CD1c-positive myeloid dendritic cell (primary cell): ENCODE measurements at regions not wholly inside any gene's neighbourhood (a gene's known extent, or its start where the extent isn't known, plus 50 kb on each side); places are given as distances from the start of the nearest gene placed in this dataset.
A peak's percentile ranks its signal among the peaks of the same experiment; 100 is the strongest.
"Not testable (repeated sequence)": the region's sequence is repeated elsewhere in the genome, so short reads cannot be mapped to it uniquely, and the experiment has no call there.

Experiments used
- DNase-seq: peaks from one replicate; pipeline ENCODE4 v3.0.0-alpha.2; 2016; ENCODE audit errors: extremely low spot score

GRCh38 chr6:140830666-140831065 lies 1302.1 kb upstream of the GJE1 start:
- no peak for DNase-seq

DNA sequence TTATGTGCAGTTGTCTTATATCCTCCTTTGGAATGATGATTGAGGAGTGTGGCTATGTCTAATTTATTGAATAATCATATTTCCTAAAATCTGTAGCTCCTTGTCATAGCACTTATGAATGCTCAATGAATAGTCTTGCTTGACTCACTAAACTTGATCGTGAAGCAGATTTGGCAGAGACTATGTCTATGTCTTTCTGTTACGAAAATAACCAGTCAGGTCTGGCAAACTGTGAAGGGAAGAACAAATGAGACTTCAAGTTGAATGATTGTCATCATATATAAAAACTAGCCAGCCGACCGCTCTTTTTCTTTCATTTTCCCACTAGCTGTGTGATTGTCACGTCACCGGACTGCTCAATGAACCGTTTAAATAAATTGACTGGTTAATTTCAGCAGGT lies 1303.9 kb upstream of the GJE1 start:
- DNase-seq = no peak

GRCh38 chr6:140827593-140827992 lies 1305.1 kb upstream of the GJE1 start:
- DNase-seq = no peak

GRCh38 chr6:140825731-140826130 lies 1307.0 kb upstream of the GJE1 start:
- peak; percentile 5 for DNase-seq

GRCh38 chr6:140824595-140824994 lies 1308.1 kb upstream of the GJE1 start:
- no peak for DNase-seq

- no peak for DNase-seq
Observed at GRCh38 chr6:140821196-140821595, 1311.5 kb upstream of the GJE1 start.

- no peak for DNase-seq
Observed at GRCh38 chr6:140817176-140817575, 1315.5 kb upstream of the GJE1 start.

GRCh38 chr6:140816681-140817080 lies 1316.0 kb upstream of the GJE1 start:
- no peak for DNase-seq

- DNase-seq = no peak
Observed at GRCh38 chr6:140812636-140813035, 1320.1 kb upstream of the GJE1 start.

GRCh38 chr6:140811642-140812041 lies 1321.1 kb upstream of the GJE1 start:
- DNase-seq = no peak

DNA sequence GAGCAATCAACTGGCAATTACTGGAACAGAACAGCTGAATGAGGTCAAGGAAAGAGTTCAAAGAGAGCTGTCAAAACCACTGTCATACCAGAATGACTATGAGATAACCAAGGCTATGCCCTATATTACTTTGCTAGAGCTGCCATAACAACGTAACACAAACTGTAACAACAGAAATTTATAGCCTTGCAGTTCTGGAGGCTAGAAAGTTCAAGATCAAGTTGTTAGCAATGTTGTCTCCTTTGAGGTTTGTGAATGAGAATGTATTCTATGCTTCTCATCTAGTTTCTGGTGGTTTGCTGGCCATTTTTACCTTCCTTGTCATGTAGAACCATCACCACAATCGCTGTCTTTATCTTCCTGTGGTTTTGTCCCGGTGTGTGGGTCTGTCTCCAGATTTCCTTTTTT lies 1323.0 kb upstream of the GJE1 start:
- no peak for DNase-seq

DNA sequence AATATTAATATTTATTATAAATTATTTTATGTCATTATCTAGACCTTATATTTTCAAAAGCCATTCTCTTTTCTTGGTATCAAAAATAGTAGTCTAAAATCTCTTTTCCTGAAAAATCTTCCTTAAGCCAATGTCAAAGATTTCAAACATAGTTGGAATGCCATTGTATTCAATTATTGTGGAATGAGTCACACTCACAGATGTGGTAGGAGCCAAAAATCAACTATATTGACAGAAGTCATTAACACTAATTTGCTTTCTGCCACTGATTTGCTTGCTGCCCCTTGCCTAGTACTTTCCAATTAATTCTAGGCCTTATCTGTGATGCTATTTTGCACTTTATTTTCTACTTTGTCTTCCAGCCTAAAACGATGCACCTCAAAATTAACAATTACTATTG lies 1326.3 kb upstream of the GJE1 start:
- DNase-seq = no peak

- DNase-seq = no peak
Observed at GRCh38 chr6:140794544-140794943, 1338.2 kb upstream of the GJE1 start.

GRCh38 chr6:140790109-140790508 lies 1342.6 kb upstream of the GJE1 start:
- no peak for DNase-seq

GRCh38 chr6:140789466-140789865 lies 1343.3 kb upstream of the GJE1 start:
- DNase-seq = no peak

- DNase-seq = no peak
Observed at GRCh38 chr6:140785926-140786325, 1346.8 kb upstream of the GJE1 start.

DNA sequence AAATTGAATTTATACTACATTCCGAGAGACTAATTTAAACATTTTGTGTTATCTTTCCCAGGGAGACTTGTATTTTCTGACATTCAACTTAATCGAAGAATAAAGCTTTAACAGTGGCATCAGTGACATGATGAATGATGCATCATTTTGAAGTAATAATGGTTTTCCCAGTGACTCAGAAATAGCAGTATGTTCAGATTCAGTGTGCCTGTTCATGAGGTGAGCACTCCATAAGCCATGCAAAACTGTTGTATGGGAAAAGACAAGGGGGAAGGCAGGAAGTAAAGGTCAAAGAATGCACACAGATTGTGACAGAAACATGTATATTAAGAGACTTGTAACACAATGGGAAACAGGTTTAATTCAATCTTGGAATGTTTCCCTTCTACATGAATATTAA lies 1348.2 kb upstream of the GJE1 start:
- no peak for DNase-seq

GRCh38 chr6:140783504-140783903 lies 1349.2 kb upstream of the GJE1 start:
- DNase-seq = not testable (repeated sequence)

GRCh38 chr6:140782941-140783340 lies 1349.8 kb upstream of the GJE1 start:
- no peak for DNase-seq

DNA sequence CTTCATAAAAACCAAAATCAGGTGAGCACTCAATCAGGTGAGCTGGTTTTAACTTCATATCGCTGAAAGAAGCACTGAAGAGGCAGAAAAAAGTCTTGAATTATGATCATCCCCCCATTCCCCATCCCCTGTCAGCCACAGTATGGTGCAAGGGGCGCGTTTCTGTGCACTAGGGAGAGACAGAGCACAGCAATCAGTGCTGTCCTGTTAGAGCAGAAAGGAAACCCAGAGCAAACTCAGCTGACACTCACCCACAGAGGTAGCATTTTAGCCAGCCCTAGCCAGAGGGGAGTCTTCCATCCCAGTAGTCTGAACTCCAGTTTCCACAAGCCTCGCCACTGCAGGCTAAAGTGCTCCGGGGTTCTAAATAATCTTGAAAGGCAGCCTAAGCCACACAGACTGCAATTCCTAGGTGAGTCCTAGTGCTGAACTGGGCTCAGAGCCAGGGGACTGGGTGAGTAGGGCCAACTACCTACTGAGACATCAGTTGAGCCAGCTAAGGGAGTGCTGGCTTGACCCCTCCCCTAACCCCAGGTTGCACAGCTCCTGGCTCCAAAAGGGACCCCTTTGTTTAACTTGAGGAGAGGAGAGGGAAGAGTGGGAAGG lies 1352.6 kb upstream of the GJE1 start:
- no peak for DNase-seq

- no peak for DNase-seq
Observed at GRCh38 chr6:140779341-140779740, 1353.4 kb upstream of the GJE1 start.

DNA sequence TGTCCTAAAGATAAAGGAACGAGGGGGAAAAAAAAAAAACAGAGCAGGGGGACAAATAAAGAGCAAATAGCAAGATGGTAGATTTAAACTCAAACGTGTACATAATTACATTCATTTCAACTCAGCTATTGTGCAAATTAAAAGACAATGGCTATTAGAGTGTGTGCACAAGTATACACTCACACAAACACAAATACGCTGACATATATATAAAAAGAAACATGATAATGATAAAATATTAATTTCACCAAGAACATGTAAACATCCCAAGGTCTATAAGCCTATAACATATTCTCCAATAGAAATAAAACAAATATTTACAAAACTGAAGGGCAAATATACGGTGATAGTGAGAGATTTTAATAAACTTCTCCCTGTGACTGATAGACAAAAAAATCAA lies 1354.9 kb upstream of the GJE1 start:
- DNase-seq = no peak

GRCh38 chr6:140775061-140775460 lies 1357.7 kb upstream of the GJE1 start:
- no peak for DNase-seq

DNA sequence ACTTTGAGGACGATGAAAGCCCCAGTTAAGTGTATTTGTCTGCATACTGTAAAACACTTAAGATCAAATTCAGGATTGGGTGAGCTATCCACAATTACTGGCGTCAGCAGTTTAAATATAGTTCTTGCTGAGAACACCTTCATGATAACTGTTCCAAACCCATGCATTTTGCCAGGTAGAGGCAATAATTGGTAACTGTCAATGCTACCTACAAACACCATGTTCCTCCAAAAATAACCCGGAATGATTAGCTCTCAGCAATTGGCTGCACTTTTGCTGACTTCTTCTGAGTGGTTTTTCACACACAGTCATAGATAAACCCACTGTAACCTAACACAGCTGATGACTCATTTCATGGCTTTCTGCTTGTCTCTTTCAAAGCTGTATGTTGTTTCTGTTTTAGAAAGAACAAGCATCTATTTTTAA lies 1358.6 kb upstream of the GJE1 start:
- DNase-seq = no peak
